Lower lobe of right lung (tissue), 2 donors: ENCODE measurements at regions not wholly inside any gene's neighbourhood (a gene's known extent, or its start where the extent isn't known, plus 50 kb on each side); places are given as distances from the start of the nearest gene placed in this dataset.

ENCODE experiments used
- ATAC-seq, 2 donors: fragments of 200-7000 bp; cut with Tn5 transposase; one replicate each; pipeline ENCODE4 v1.9.1; 2020 to 2022; ENCODE audit warnings: mild to moderate bottlenecking in 2 of 2, moderate library complexity in 2 of 2
- DNase-seq: peaks from one replicate; pipeline ENCODE4 v3.0.0-alpha.2; 2020
- H3K27ac ChIP-seq: fragments of 200-600 bp; one replicate; pipeline ENCODE4 v1.8.0; 2022
- H3K27me3 ChIP-seq: fragments of 200-600 bp; one replicate; pipeline ENCODE4 v1.8.0; 2022; ENCODE audit warnings: low read depth
- H3K36me3 ChIP-seq: fragments of 200-600 bp; one replicate; pipeline ENCODE4 v1.8.0; 2022; ENCODE audit warnings: mild to moderate bottlenecking
- H3K4me1 ChIP-seq: fragments of 200-600 bp; one replicate; pipeline ENCODE4 v1.8.0; 2022
- H3K4me3 ChIP-seq: fragments of 200-600 bp; one replicate; pipeline ENCODE4 v1.8.0; 2022; ENCODE audit warnings: mild to moderate bottlenecking
- H3K9me3 ChIP-seq: fragments of 200-600 bp; one replicate; pipeline ENCODE4 v1.8.0; 2022
- intact Hi-C: fragments of 100-400 bp; cut with DNase I; formaldehyde crosslinking; loops from one replicate; pipeline ENCODE4 v1.11.0; 2022
- TF ChIP-seq, protein P1 (sequence below): fragments of 200-600 bp; IDR thresholded peaks from one replicate; pipeline ENCODE4 v1.8.0; 2022; ENCODE audit warnings: antibody characterized with exemption, mild to moderate bottlenecking
- donor health status: DM: no; HTN: yes; CAD: no; lungs with severe emphysema.

DNA sequence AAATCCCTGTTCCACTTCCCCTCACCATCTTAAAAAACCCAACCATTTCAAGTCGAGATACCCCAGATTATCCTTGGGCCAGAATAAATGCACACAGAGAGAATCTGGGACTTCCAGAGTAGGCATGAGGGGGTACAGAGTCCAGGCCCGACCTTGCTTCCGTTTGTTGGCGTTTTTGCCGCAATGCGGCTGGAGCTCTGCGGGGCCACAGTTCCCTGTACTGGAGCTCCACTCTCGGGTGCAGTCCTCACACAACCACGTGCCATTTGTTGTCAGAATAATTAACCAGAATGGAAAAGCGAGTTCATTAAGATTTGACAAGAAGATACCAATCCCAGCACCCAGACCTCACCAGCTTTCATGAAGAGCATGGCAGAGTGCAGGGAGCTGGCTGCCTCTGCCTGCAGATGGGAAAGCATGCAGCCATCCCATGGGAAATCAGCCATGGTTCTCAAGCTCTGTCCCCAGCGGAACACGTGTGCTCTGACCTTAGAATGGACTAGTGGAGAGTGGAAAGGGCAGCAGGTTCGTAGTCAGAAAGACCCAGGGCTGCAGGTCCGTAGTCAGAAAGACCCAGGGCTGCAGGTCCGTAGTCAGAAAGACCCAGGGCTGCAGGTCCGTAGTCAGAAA is 472.8 kb downstream of the EIPR1 start:
- H3K36me3 ChIP-seq, result no peaks in the 10 kb centered on the region
- no peak for ATAC-seq
- H3K4me1 ChIP-seq, result no peaks in the 10 kb centered on the region
- DNase-seq, result no peak
- no peak overlapping the region for H3K4me3 ChIP-seq
- TF ChIP-seq, protein P1, sequence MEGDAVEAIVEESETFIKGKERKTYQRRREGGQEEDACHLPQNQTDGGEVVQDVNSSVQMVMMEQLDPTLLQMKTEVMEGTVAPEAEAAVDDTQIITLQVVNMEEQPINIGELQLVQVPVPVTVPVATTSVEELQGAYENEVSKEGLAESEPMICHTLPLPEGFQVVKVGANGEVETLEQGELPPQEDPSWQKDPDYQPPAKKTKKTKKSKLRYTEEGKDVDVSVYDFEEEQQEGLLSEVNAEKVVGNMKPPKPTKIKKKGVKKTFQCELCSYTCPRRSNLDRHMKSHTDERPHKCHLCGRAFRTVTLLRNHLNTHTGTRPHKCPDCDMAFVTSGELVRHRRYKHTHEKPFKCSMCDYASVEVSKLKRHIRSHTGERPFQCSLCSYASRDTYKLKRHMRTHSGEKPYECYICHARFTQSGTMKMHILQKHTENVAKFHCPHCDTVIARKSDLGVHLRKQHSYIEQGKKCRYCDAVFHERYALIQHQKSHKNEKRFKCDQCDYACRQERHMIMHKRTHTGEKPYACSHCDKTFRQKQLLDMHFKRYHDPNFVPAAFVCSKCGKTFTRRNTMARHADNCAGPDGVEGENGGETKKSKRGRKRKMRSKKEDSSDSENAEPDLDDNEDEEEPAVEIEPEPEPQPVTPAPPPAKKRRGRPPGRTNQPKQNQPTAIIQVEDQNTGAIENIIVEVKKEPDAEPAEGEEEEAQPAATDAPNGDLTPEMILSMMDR, result no peak
- H3K9me3 ChIP-seq, result no peaks in the 10 kb centered on the region
- no peak overlapping the region for H3K27ac ChIP-seq
- intact Hi-C loops, result no loop called here
- no peaks in the 10 kb centered on the region for H3K27me3 ChIP-seq

DNA sequence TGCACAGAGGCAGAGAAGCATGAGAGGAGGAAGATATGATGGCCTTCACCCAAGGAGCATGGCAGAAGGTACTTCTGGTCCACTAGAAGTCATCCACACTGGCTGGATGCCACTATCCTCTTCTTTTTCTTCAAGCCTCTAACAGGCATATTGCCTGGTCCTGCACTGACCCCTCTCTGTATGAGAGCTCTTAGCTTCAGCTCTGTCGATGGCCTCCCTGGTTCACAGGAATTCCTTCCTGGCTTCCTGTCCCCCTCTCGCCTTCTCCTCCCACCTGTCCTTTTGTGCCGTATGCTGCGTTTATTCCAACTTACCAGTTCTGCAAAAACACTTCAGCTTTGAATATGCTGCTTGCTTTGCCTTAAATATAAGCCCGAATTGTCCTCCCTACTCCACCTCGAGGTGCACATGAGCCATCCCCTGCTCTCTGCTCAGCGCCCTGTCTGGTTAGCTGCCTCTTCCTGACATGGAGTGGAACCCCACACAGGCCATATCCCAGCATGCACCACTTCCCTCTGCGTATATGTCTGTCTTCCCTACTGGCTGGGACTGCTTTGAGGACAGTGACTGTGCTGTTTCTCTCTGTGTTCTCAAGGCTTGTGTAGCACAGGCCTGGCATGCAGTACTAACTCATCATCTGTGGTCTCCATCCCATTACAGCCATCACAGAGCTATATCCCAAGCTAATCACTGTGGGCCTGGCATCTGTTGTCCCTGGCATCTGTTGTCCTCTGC is 474.9 kb downstream of the EIPR1 start:
- Histone ChIP-seq H3K4me1 (no peaks in the 10 kb centered on the region), H3K9me3 (no peaks in the 10 kb centered on the region), H3K27ac (no peak overlapping the region), H3K4me3 (no peak overlapping the region), H3K36me3 (no peaks in the 10 kb centered on the region), H3K27me3 (no peaks in the 10 kb centered on the region)
- DNase-seq (no peak), ATAC-seq (no peak)
- intact Hi-C loops, result no loop called here
- TF ChIP-seq, protein P1, result no peak

DNA sequence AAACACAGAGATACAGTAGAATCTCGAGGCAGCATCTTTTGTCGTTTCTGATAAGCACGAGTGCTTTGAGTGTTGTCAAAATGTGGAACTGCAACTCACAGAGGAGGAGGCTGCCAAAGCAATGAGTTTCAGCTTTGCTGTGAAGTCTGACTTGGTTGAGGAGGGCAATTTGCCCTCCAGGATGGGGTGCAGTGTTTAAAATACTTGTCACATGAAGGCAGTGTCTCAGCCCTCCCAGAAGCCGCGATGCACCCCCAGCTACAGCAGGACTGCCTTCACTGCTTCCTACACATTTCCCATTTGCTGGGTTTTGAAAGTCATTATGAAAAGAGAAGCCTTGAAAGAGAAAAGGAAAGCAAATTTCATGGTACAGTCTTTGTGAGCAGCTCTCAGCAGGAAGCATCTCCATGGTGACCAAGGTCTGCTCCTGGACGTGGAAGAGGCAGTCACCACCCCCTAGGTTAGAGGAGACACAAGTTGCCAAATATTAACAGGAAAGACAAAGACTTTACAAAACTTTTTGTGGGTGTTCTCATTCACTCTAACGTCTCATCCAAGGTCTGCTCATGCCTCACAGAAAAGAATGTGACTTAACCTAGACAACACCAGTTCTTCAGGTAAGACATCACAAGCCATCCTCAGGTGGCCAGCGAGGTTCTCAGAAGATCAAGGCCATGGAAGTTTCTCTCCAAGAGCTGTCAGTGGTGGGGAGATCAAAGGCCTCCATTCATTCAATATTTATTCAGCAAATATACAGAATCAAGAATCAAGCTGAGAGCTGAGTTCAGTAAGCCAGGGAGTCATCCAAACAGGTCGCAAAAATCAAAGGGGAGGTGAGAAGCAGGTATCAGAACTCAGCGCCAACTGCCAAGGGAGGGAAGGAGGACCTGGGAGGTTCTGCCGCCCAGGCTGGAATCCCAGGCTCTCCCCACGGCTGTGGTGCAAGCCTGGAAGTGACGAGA is 476.0 kb downstream of the EIPR1 start:
- H3K36me3 ChIP-seq, result no peaks in the 10 kb centered on the region
- no peak for DNase-seq
- H3K4me1 ChIP-seq, result no peaks in the 10 kb centered on the region
- intact Hi-C loops, result no loop called here
- H3K27me3 ChIP-seq, result no peaks in the 10 kb centered on the region
- ATAC-seq, result no peak
- H3K9me3 ChIP-seq, result no peaks in the 10 kb centered on the region
- TF ChIP-seq, protein P1, result no peak
- no peak overlapping the region for H3K27ac ChIP-seq
- H3K4me3 ChIP-seq, result no peak overlapping the region

DNA sequence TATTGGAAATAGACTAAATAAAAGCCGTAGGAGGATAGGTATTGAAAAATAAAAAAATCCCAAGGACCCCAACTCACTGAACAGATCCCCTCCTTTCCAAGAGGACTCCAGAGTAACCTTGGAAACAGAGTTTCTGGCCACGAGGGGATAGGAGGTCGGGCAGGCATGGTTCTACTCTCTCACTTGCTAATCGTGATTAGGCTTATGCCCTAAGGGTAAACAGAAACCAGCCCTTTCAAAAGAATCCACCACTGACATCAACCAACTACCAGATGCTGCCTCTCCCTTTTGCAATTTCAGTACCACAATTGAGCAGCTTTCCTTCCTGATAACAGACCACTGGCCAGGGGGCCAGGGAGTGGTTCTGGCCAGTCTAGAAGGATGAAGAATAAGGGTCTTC is 477.8 kb downstream of the EIPR1 start:
- no peak overlapping the region for H3K4me3 ChIP-seq
- ATAC-seq (no peak), DNase-seq (no peak)
- H3K36me3 ChIP-seq, result no peaks in the 10 kb centered on the region
- intact Hi-C loops, result no loop called here
- H3K27ac ChIP-seq, result no peak overlapping the region
- TF ChIP-seq, protein P1, result no peak
- no peaks in the 10 kb centered on the region for H3K9me3 ChIP-seq
- H3K4me1 ChIP-seq, result no peaks in the 10 kb centered on the region
- H3K27me3 ChIP-seq, result no peaks in the 10 kb centered on the region

DNA sequence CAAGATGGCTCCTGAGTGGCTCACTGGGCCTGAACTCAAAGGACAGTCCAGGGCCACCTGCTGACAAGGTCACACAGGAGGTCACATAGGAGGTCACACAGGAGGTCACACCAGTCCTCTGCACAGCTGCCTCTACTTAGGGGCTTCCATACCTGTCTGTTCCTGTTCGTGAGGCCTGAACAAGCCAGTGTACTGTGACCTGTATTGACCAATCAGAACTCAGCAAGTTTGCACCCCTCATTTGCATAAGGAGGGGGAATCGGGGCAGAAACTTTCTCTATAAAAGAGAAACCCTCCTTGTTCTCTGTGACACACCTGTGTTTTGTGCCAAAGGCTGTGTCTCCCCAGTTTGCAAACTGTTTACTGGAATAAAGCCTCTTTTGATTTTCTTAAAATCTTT is 478.9 kb downstream of the EIPR1 start:
- H3K27me3 ChIP-seq, result no peaks in the 10 kb centered on the region
- H3K4me3 ChIP-seq, result no peak overlapping the region
- DNase-seq (no peak), ATAC-seq (no peak)
- no peaks in the 10 kb centered on the region for H3K4me1 ChIP-seq
- H3K9me3 ChIP-seq, result no peaks in the 10 kb centered on the region
- H3K36me3 ChIP-seq, result no peaks in the 10 kb centered on the region
- intact Hi-C loops, result no loop called here
- TF ChIP-seq, protein P1, result no peak
- H3K27ac ChIP-seq, result no peak overlapping the region
